SU-DHL-6 (cell line): ENCODE measurements at regions not wholly inside any gene's neighbourhood (a gene's known extent, or its start where the extent isn't known, plus 50 kb on each side); places are given as distances from the start of the nearest gene placed in this dataset.

Experiments
- H2AFZ ChIP-seq: fragments of 200-600 bp; sonication (generic); 2 replicates; pipeline ENCODE4 v1.6.1; 2014; ENCODE audit warnings: low read depth, mild to moderate bottlenecking, moderate library complexity, mixed read lengths, antibody characterized with exemption, low read length; ENCODE audit not compliant: severe bottlenecking
- H3F3A ChIP-seq: fragments of 200-600 bp; shearing (Covaris generic); 2 replicates; pipeline ENCODE4 v1.6.0; 2016; ENCODE audit warnings: antibody characterized with exemption, mild to moderate bottlenecking; ENCODE audit not compliant: insufficient read depth
- H3K27ac ChIP-seq: fragments of 200-600 bp; sonication (generic); 2 replicates; pipeline ENCODE4 v1.5.1; 2016; ENCODE audit warnings: low read depth, mild to moderate bottlenecking, low read length, moderate library complexity, mixed read lengths
- H3K27me3 ChIP-seq: fragments of 200-600 bp; sonication (generic), shearing (Covaris generic); 2 replicates; pipeline ENCODE4 v1.6.0; 2014; ENCODE audit warnings: mild to moderate bottlenecking, low read length
- H3K36me3 ChIP-seq: fragments of 200-600 bp; sonication (generic); 2 replicates; pipeline ENCODE4 v1.6.1; 2014; ENCODE audit warnings: mild to moderate bottlenecking, low read length, mixed read lengths
- H3K4me2 ChIP-seq: fragments of 300-600, 200-600 bp; shearing (Covaris generic), sonication (generic); 2 replicates; pipeline ENCODE4 v1.6.0; 2014; ENCODE audit warnings: low read length, low read depth, mild to moderate bottlenecking; ENCODE audit not compliant: poor library complexity, severe bottlenecking
- H3K4me3 ChIP-seq: fragments of 200-600 bp; sonication (generic); 2 replicates; pipeline ENCODE4 v1.5.1; 2014; ENCODE audit warnings: antibody characterized with exemption, low read length, mild to moderate bottlenecking, mixed read lengths; ENCODE audit not compliant: insufficient read depth, poor library complexity, severe bottlenecking
- H3K79me2 ChIP-seq: fragments of 200-600 bp; sonication (generic); 2 replicates; pipeline ENCODE4 v1.6.1; 2014; ENCODE audit warnings: mild to moderate bottlenecking, low read length, moderate library complexity; ENCODE audit not compliant: insufficient read depth
- H3K9ac ChIP-seq: fragments of 200-600 bp; sonication (generic); 2 replicates; pipeline ENCODE4 v1.7.0; 2014; ENCODE audit warnings: mild to moderate bottlenecking, low read length
- H3K9me2 ChIP-seq: fragments of 200-600 bp; sonication (generic); replicated peaks from 2 replicates; pipeline ENCODE4 v1.6.1; 2014; ENCODE audit warnings: low read length; ENCODE audit not compliant: insufficient read depth
- H3K9me3 ChIP-seq: fragments of 200-600 bp; sonication (generic); 2 replicates; pipeline ENCODE4 v1.6.1; 2014; ENCODE audit warnings: low read length, mixed read lengths; ENCODE audit not compliant: insufficient read depth
- H4K20me1 ChIP-seq: fragments of 200-600 bp; sonication (generic); 2 replicates; pipeline ENCODE4 v1.6.1; 2014; ENCODE audit warnings: low read depth, mild to moderate bottlenecking, antibody characterized with exemption, low read length, moderate library complexity, mixed read lengths
- EZH2phosphoT487 ChIP-seq: fragments of 200-600 bp; sonication (generic), shearing (Covaris generic); conservative IDR thresholded peaks from 2 replicates; pipeline ENCODE4 v1.6.1; 2018; ENCODE audit warnings: mild to moderate bottlenecking, antibody characterized with exemption, low read length, moderate library complexity, mixed read lengths
- TF ChIP-seq, protein P1 (sequence below): fragments of 200-600 bp; sonication (generic); IDR thresholded peaks from one replicate; pipeline ENCODE4 v1.5.1; 2017; ENCODE audit warnings: antibody characterized with exemption, mild to moderate bottlenecking, low read length, moderate library complexity; ENCODE audit not compliant: insufficient read depth, poor library complexity, severe bottlenecking

DNA sequence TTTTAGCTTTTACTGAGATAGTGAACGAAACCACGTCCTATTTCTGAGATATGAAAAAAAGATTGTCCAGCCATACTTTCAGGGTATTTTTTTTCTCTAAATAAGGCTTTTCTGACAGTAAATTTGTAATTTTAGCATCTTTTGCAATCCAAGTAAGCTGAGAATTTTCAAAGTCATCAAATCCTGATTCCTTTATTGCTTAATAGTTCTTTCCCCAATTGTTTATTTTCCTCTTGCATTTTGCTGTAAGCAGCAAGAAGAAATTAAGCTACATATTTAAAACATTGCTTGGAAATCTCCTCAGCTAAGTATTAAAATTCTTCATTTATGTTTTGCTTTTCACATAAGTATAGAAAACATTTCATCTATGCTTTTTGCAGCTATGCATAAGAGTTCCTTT is 493.3 kb upstream of the CCDC179 start:
- no peak overlapping the region for H3K4me3 ChIP-seq
- H3K79me2 ChIP-seq, result no peaks in the 10 kb centered on the region
- no peaks in the 10 kb centered on the region for H3K36me3 ChIP-seq
- no peak overlapping the region for H3K27ac ChIP-seq
- no peaks in the 10 kb centered on the region for H3F3A ChIP-seq
- no peaks in the 10 kb centered on the region for H3K27me3 ChIP-seq
- no peak overlapping the region for H2AFZ ChIP-seq
- H3K9me3 ChIP-seq, result no peaks in the 10 kb centered on the region
- TF ChIP-seq, protein P1, sequence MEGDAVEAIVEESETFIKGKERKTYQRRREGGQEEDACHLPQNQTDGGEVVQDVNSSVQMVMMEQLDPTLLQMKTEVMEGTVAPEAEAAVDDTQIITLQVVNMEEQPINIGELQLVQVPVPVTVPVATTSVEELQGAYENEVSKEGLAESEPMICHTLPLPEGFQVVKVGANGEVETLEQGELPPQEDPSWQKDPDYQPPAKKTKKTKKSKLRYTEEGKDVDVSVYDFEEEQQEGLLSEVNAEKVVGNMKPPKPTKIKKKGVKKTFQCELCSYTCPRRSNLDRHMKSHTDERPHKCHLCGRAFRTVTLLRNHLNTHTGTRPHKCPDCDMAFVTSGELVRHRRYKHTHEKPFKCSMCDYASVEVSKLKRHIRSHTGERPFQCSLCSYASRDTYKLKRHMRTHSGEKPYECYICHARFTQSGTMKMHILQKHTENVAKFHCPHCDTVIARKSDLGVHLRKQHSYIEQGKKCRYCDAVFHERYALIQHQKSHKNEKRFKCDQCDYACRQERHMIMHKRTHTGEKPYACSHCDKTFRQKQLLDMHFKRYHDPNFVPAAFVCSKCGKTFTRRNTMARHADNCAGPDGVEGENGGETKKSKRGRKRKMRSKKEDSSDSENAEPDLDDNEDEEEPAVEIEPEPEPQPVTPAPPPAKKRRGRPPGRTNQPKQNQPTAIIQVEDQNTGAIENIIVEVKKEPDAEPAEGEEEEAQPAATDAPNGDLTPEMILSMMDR, result no peak
- TF ChIP-seq EZH2phosphoT487, result no peak
- H3K9me2 ChIP-seq, result no peaks in the 10 kb centered on the region
- H4K20me1 ChIP-seq, result no peaks in the 10 kb centered on the region
- H3K9ac ChIP-seq, result no peak overlapping the region
- H3K4me2 ChIP-seq, result no peak overlapping the region

DNA sequence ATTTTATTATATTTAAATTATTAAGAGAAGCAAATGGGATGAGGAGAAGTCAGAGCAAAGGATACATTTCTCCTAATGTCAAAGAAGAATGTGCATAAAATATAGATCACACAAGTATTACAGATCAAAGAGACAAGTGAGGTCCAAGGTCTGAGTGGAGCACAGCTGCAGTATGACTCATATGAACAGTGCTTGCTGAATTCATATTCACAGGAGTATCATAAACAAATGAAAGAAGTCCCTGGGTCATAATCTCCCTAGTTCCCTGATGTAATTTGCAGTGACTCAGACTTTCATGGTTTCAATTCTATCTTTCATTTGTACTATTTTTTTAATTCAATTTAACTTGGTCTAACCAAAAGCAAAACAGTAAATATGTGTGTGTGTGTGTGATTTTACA is 499.0 kb upstream of the CCDC179 start:
- TF ChIP-seq, protein P1, result no peak
- TF ChIP-seq EZH2phosphoT487, result no peak
- no peaks in the 10 kb centered on the region for H3K79me2 ChIP-seq
- H3K9me3 ChIP-seq, result no peaks in the 10 kb centered on the region
- no peak overlapping the region for H3K9ac ChIP-seq
- H4K20me1 ChIP-seq, result no peaks in the 10 kb centered on the region
- no peaks in the 10 kb centered on the region for H3F3A ChIP-seq
- H3K9me2 ChIP-seq, result no peaks in the 10 kb centered on the region
- no peaks in the 10 kb centered on the region for H3K27me3 ChIP-seq
- no peaks in the 10 kb centered on the region for H3K36me3 ChIP-seq
- no peak overlapping the region for H3K27ac ChIP-seq
- no peak overlapping the region for H3K4me2 ChIP-seq
- H3K4me3 ChIP-seq, result no peak overlapping the region
- H2AFZ ChIP-seq, result no peak overlapping the region

DNA sequence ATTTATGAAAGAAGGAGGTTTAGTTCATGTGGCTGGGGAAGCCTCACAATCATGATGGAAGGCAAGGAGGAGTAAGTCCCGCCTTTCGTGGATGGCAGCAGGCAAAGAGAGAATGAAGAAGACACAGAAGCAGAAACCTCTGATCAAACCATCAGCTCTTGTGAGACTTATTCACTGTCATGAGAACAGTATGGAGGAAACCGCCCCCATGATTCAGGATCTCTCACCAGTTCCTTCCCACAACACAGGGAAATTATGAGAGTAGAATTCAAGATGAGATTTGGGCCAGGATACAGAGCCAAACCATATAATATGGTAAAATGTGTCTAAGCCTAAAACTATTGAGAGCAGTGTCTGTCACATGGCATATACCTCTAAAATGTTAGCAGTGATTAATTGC is 503.8 kb upstream of the CCDC179 start:
- Histone ChIP-seq H3K27ac (no peak overlapping the region), H3K79me2 (no peaks in the 10 kb centered on the region), H3K4me2 (no peak overlapping the region), H3F3A (no peaks in the 10 kb centered on the region), H3K27me3 (no peaks in the 10 kb centered on the region), H3K9ac (no peak overlapping the region), H3K9me3 (no peaks in the 10 kb centered on the region), H2AFZ (no peak overlapping the region), H3K4me3 (no peak overlapping the region), H3K36me3 (no peaks in the 10 kb centered on the region), H4K20me1 (no peaks in the 10 kb centered on the region), H3K9me2 (no peaks in the 10 kb centered on the region)
- TF ChIP-seq EZH2phosphoT487, result no peak
- TF ChIP-seq, protein P1, result no peak
